ENCODE measurements at regions not wholly inside any gene's neighbourhood (a gene's known extent, or its start where the extent isn't known, plus 50 kb on each side); places are given as distances from the start of the nearest gene placed in this dataset.
"Not testable (repeated sequence)": the region's sequence is repeated elsewhere in the genome, so short reads cannot be mapped to it uniquely, and the experiment has no call there.

DNA sequence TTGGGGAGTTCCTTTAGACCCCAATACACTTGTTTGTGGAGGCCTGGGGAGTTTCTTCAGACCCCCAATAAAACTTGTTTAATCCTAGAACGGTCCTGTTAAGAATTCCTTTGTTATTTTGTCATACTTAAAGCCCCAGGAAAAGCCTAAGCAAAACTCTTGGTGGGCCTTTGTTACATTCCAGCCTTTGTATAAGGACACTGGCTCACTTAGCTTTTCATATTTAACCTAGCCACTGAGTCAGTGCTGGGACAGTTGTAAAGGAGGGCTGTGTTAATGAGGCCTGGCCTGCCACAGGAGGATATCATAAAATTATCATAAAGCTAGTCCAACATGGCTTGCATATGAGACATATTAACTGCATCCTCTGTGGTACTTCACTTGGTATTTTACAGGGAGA, 760.1 kb downstream of the ZNF385D start:
- Histone ChIP-seq H3K79me2 (ENCODE audit: insufficient read depth, low read length) (no peaks in the 10 kb centered on the region), H2AFZ (ENCODE audit: insufficient read depth, low read depth, low read length, poor library complexity, severe bottlenecking) (no peak overlapping the region), H3K27me3 (ENCODE audit: control insufficient read depth in 2 of 2, insufficient read depth in 2 of 2, low read length in 2 of 2) (no peaks in the 10 kb centered on the region), H3K9me3 (replicated peaks in 1 of 2; ENCODE audit: control insufficient read depth in 1 of 2, insufficient read depth in 1 of 2, low read length in 2 of 2) (peaks cover 0 to 13% of the 10 kb centered on the region in 2 donors), H3K4me2 (replicated peaks; ENCODE audit: extremely low read depth, low read length, poor library complexity, severe bottlenecking) (no peak overlapping the region), H3K27ac (ENCODE audit: low read depth in 1 of 2, low read length in 2 of 2) (no peak overlapping the region), H4K20me1 (ENCODE audit: insufficient read depth, low read length) (no peaks in the 10 kb centered on the region), H3K4me3 (replicated peaks in 1 of 3; ENCODE audit: low read depth in 2 of 3, low read length in 3 of 3) (no peak overlapping the region), H3K36me3 (replicated peaks in 1 of 2; ENCODE audit: control insufficient read depth in 1 of 2, insufficient read depth in 2 of 2, low read length in 2 of 2) (no peaks in the 10 kb centered on the region), H3K9ac (ENCODE audit: insufficient read depth, low read length, poor library complexity, severe bottlenecking) (no peak overlapping the region), H3K4me1 (ENCODE audit: control insufficient read depth in 1 of 2, insufficient read depth in 2 of 2, low read length in 2 of 2) (no peaks in the 10 kb centered on the region)
- H3K4me3 Mint-ChIP-seq: no peak overlapping the region
- DNase-seq: no peak
- WGBS (ENCODE audit: insufficient coverage): no CpG with 5 or more reads among the region's 1 CpG
- intact Hi-C loops (cut with micrococcal nuclease): no loop called here
- peaks cover 0 to 17% (median 3%) of the 10 kb centered on the region in 7 donors for H3K9me3 Mint-ChIP-seq
- TF ChIP-seq, protein P1, sequence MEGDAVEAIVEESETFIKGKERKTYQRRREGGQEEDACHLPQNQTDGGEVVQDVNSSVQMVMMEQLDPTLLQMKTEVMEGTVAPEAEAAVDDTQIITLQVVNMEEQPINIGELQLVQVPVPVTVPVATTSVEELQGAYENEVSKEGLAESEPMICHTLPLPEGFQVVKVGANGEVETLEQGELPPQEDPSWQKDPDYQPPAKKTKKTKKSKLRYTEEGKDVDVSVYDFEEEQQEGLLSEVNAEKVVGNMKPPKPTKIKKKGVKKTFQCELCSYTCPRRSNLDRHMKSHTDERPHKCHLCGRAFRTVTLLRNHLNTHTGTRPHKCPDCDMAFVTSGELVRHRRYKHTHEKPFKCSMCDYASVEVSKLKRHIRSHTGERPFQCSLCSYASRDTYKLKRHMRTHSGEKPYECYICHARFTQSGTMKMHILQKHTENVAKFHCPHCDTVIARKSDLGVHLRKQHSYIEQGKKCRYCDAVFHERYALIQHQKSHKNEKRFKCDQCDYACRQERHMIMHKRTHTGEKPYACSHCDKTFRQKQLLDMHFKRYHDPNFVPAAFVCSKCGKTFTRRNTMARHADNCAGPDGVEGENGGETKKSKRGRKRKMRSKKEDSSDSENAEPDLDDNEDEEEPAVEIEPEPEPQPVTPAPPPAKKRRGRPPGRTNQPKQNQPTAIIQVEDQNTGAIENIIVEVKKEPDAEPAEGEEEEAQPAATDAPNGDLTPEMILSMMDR (IDR thresholded peaks at IDR 0.05): no peak
- no peaks in the 10 kb centered on the region for H3K4me1 Mint-ChIP-seq
- H3K36me3 Mint-ChIP-seq: no peaks in the 10 kb centered on the region
- peaks cover 0 to 2% (median 0%) of the 10 kb centered on the region in 3 donors for H3K27me3 Mint-ChIP-seq (ENCODE audit: low read depth in 3 of 3)
- no peak overlapping the region for H3K27ac Mint-ChIP-seq

DNA sequence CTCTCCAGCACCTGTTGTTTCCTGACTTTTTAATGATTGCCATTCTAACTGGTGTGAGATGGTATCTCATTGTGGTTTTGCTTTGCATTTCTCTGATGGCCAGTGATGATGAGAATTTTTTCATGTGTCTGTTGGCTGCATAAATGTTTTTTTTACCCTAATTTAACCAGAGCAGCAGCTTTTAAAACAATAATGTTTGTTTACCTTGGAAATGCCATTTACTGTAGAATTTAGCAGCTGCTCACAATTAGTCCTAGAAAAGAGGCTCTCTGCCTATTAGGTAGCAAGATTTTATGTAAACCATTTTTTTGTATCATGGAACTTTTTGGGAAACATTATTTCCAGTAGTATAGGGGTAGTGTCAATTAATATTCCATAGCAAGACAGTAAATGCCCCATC, 761.4 kb downstream of the ZNF385D start:
- H3K4me3 Mint-ChIP-seq; H3K36me3 ChIP-seq (replicated peaks in 1 of 2; ENCODE audit: control insufficient read depth in 1 of 2, insufficient read depth in 2 of 2, low read length in 2 of 2); H3K79me2 ChIP-seq (ENCODE audit: insufficient read depth, low read length); H4K20me1 ChIP-seq (ENCODE audit: insufficient read depth, low read length); H3K9ac ChIP-seq (ENCODE audit: insufficient read depth, low read length, poor library complexity, severe bottlenecking); H3K27ac ChIP-seq (ENCODE audit: low read depth in 1 of 2, low read length in 2 of 2); H3K4me1 Mint-ChIP-seq; H3K27ac Mint-ChIP-seq; H3K27me3 Mint-ChIP-seq (ENCODE audit: low read depth in 3 of 3); H3K4me2 ChIP-seq (replicated peaks; ENCODE audit: extremely low read depth, low read length, poor library complexity, severe bottlenecking); H3K36me3 Mint-ChIP-seq; DNase-seq; H3K4me3 ChIP-seq (replicated peaks in 1 of 3; ENCODE audit: low read depth in 2 of 3, low read length in 3 of 3); H2AFZ ChIP-seq (ENCODE audit: insufficient read depth, low read depth, low read length, poor library complexity, severe bottlenecking); H3K27me3 ChIP-seq (ENCODE audit: control insufficient read depth in 2 of 2, insufficient read depth in 2 of 2, low read length in 2 of 2); intact Hi-C loops (cut with micrococcal nuclease); H3K4me1 ChIP-seq (ENCODE audit: control insufficient read depth in 1 of 2, insufficient read depth in 2 of 2, low read length in 2 of 2): not testable (repeated sequence)
- peaks cover 0 to 11% of the 10 kb centered on the region in 2 donors for H3K9me3 ChIP-seq (replicated peaks in 1 of 2; ENCODE audit: control insufficient read depth in 1 of 2, insufficient read depth in 1 of 2, low read length in 2 of 2)
- H3K9me3 Mint-ChIP-seq: peaks cover 0 to 15% (median 3%) of the 10 kb centered on the region in 7 donors

Data from CD14-positive monocyte (primary cell).